ENCODE measurements at regions not wholly inside any gene's neighbourhood (a gene's known extent, or its start where the extent isn't known, plus 50 kb on each side); places are given as distances from the start of the nearest gene placed in this dataset.

DNA sequence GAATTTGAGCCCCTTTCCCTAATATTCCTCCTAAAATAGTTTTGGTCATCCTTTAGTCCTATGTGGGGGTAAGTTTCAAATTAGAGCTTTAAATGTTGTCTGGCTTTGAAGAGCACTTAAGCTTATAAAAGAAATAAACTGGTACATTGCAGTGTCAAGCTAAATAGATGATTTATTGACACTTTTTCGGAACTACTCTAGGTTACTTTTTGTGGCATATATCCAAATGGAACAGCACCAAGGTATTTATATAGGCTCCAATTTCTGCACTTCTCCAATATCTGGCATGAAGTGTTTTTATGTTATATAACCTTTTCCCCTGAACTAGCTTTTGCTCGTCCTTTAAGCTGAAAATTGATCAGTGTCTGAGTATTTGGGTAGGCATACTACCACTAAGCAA is 402.5 kb downstream of the NFIB start:
- Histone ChIP-seq H3K27ac (ENCODE audit: extremely low read depth, low read depth, low read length) (no peak overlapping the region), H3K9me1 (ENCODE audit: control insufficient read depth, insufficient read depth, low read length) (no peaks in the 10 kb centered on the region), H3K4me2 (ENCODE audit: insufficient read depth, low read length) (no peak overlapping the region), H2AFZ (ENCODE audit: low read depth, low read length) (no peak overlapping the region), H3K9me3 (replicated peaks; ENCODE audit: control insufficient read depth, insufficient read depth, low read depth, low read length) (no peaks in the 10 kb centered on the region), H3K36me3 (ENCODE audit: control insufficient read depth, insufficient read depth, low read length) (no peaks in the 10 kb centered on the region), H3K79me2 (ENCODE audit: control insufficient read depth, insufficient read depth, low read length) (no peaks in the 10 kb centered on the region), H4K20me1 (replicated peaks; ENCODE audit: control insufficient read depth, insufficient read depth, low read length) (no peaks in the 10 kb centered on the region), H3K4me1 (replicated peaks in 1 of 2; ENCODE audit: control insufficient read depth in 2 of 2, insufficient read depth in 2 of 2, low read length in 2 of 2) (no peaks in the 10 kb centered on the region), H3K9ac (ENCODE audit: insufficient read depth in 1 of 2, low read depth in 2 of 2, low read length in 2 of 2) (no peak overlapping the region), H3K27me3 (ENCODE audit: control insufficient read depth in 2 of 2, insufficient read depth in 2 of 2, low read length in 2 of 2) (no peaks in the 10 kb centered on the region), H3K4me3 (no peak overlapping the region)
- no peak for FAIRE-seq
- 0% methylated on average over 2 of the region's 2 CpGs for WGBS (ENCODE audit: insufficient coverage, low coverage, missing lambda C conversion rate)
- BruUV-seq (replicated peaks), result no TSS peak
- no peak for DNase-seq (ENCODE audit: extremely low read depth in 1 of 4, low spot score in 3 of 4)
- CTCF ChIA-PET (ENCODE audit: low intra/inter-chr PET ratio), result no interaction called here
- POLR2A ChIA-PET, result no interaction called here
- ATAC-seq, result no peak
- in situ Hi-C loops (cut with MboI) (no loop called here), intact Hi-C loops (cut with micrococcal nuclease) (no loop called here)
- TF ChIP-seq EWSR1 (IDR thresholded peaks at IDR 0.05; ENCODE audit: borderline replicate concordance, low read depth, partially characterized antibody), result no peak
- TF ChIP-seq NFYB (IDR thresholded peaks at IDR 0.05; ENCODE audit: extremely low read depth, insufficient read length), result no peak
- TF ChIP-seq FOXK2 (conservative IDR thresholded peaks at IDR 0.05 in 1 of 2, IDR thresholded peaks at IDR 0.05 in 1 of 2; ENCODE audit: low read depth in 2 of 2), result no peak
- TF ChIP-seq CHD1 (IDR thresholded peaks at IDR 0.05; ENCODE audit: low read length), result no peak
- no peak for TF ChIP-seq ZNF57 (CRISPR knock-in tag; IDR thresholded peaks at IDR 0.05)
- TF ChIP-seq RFX1 (IDR thresholded peaks at IDR 0.05), result no peak
- TF ChIP-seq, protein P1, sequence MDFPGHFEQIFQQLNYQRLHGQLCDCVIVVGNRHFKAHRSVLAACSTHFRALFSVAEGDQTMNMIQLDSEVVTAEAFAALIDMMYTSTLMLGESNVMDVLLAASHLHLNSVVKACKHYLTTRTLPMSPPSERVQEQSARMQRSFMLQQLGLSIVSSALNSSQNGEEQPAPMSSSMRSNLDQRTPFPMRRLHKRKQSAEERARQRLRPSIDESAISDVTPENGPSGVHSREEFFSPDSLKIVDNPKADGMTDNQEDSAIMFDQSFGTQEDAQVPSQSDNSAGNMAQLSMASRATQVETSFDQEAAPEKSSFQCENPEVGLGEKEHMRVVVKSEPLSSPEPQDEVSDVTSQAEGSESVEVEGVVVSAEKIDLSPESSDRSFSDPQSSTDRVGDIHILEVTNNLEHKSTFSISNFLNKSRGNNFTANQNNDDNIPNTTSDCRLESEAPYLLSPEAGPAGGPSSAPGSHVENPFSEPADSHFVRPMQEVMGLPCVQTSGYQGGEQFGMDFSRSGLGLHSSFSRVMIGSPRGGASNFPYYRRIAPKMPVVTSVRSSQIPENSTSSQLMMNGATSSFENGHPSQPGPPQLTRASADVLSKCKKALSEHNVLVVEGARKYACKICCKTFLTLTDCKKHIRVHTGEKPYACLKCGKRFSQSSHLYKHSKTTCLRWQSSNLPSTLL (IDR thresholded peaks at IDR 0.05), result no peak
- TF ChIP-seq, protein P2, sequence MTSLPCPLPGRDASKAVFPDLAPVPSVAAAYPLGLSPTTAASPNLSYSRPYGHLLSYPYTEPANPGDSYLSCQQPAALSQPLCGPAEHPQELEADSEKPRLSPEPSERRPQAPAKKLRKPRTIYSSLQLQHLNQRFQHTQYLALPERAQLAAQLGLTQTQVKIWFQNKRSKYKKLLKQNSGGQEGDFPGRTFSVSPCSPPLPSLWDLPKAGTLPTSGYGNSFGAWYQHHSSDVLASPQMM (CRISPR knock-in tag; IDR thresholded peaks at IDR 0.05), result no peak
- no peak for TF ChIP-seq IFI16 (CRISPR knock-in tag; IDR thresholded peaks at IDR 0.05)
- TF ChIP-seq, protein P3, sequence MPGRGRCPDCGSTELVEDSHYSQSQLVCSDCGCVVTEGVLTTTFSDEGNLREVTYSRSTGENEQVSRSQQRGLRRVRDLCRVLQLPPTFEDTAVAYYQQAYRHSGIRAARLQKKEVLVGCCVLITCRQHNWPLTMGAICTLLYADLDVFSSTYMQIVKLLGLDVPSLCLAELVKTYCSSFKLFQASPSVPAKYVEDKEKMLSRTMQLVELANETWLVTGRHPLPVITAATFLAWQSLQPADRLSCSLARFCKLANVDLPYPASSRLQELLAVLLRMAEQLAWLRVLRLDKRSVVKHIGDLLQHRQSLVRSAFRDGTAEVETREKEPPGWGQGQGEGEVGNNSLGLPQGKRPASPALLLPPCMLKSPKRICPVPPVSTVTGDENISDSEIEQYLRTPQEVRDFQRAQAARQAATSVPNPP (IDR thresholded peaks at IDR 0.05; ENCODE audit: borderline replicate concordance, insufficient read depth, insufficient read length), result no peak
- no peak for TF ChIP-seq TOE1 (IDR thresholded peaks at IDR 0.05; ENCODE audit: borderline replicate concordance)
- TF ChIP-seq TOE1 (CRISPR knock-in tag; IDR thresholded peaks at IDR 0.05; ENCODE audit: borderline replicate concordance, low read depth), result no peak
- TF ChIP-seq ZNF408 (CRISPR knock-in tag; IDR thresholded peaks at IDR 0.05; ENCODE audit: low read depth), result no peak
- TF ChIP-seq KLF13 (tag; IDR thresholded peaks at IDR 0.05; ENCODE audit: borderline replicate concordance, low read depth), result no peak
- TF ChIP-seq, protein P4, sequence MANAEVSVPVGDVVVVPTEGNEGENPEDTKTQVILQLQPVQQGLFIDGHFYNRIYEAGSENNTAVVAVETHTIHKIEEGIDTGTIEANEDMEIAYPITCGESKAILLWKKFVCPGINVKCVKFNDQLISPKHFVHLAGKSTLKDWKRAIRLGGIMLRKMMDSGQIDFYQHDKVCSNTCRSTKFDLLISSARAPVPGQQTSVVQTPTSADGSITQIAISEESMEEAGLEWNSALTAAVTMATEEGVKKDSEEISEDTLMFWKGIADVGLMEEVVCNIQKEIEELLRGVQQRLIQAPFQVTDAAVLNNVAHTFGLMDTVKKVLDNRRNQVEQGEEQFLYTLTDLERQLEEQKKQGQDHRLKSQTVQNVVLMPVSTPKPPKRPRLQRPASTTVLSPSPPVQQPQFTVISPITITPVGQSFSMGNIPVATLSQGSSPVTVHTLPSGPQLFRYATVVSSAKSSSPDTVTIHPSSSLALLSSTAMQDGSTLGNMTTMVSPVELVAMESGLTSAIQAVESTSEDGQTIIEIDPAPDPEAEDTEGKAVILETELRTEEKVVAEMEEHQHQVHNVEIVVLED (CRISPR knock-in tag; IDR thresholded peaks at IDR 0.05), result no peak
- TF ChIP-seq ELF4 (CRISPR knock-in tag; IDR thresholded peaks at IDR 0.05), result no peak
- no peak for TF ChIP-seq ZNF324 (CRISPR knock-in tag; IDR thresholded peaks at IDR 0.05)

Measured in K562 (cell line).